Dedifferentiated amniotic fluid mesenchymal stem cell (primary cell): ENCODE measurements at regions not wholly inside any gene's neighbourhood (a gene's known extent, or its start where the extent isn't known, plus 50 kb on each side); places are given as distances from the start of the nearest gene placed in this dataset.

Experiments
- DNase-seq: peaks from one replicate; pipeline ENCODE4 v3.0.0-alpha.2; 2016; ENCODE audit errors: extremely low spot score

DNA sequence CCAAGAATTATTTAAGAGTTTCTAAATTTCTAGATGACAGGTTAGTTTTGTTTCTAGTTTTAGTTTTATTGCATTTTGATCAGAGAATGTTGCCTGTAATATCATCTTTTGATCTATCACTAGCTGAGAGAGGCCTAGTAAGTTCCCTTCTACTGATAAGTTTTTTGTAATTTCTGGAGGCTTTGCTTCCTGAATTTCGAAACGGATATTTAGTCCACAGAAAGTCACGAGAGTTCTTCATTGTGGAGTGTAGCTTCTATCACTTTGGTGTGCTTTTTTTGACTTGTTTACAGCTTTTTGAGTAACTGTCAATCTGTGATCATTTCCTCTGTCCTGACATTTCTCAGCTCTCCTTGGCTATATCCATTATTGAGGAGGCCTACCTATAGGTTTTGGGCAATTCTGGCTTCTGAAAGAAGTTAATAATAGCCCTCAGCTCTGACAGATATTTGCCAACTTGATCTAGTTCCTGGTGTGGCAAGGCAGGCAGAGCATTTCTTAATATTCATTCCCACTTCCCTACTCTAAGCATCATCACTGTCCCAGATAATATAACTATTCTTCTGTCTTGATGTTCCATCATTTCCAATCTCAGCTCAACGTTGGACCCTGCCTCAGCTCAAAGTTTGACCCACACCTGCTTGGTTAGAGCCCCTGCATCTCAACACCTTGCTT is 171.3 kb downstream of the BLID start:
- DNase-seq: no peak

- DNase-seq: no peak
Measured at GRCh38 chr11:121938076-121938475, 177.9 kb downstream of the BLID start.

GRCh38 chr11:121936781-121937447 is 179.1 kb downstream of the BLID start:
- no peak for DNase-seq

DNA sequence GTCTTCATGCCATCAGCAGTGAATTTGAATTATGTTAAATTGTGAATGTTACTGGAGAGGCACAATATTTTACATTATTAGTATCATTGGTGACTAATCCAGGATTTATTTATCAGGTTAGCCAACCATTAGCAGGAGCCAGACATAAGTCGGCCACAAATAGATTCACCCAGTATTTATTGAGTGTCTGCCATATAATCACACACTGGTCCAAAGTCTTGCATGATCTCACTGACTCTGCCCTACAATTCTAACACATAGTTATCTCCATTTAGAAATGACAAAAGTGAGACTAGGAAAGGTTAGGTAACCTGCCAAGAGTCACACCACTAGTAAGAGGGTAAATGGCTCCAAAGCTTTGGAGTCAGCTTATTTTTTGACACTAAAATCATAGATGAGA is 179.6 kb downstream of the BLID start:
- DNase-seq: no peak

GRCh38 chr11:121933694-121934093 is 182.3 kb downstream of the BLID start:
- no peak for DNase-seq

DNA sequence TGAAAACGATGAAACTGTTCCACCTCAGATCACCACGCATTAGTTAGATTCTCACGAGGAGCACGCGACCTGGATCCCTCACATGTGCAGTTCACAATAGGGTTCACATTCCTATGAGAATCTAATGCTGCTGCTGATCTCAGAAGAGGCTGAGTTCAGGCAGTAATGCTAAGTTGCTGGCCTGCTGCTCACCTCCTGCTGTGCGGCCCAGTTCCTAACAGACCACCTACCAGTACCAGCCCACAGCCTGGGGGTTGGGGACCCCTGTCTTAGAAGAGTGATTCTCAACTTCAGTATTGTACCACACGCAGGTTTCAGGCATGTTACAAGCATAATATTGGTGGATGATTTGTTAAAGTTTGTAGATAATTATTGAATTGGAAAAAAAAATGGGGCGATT is 182.7 kb downstream of the BLID start:
- DNase-seq: no peak

- DNase-seq: no peak
Measured at GRCh38 chr11:121932646-121933185, 183.3 kb downstream of the BLID start.

GRCh38 chr11:121931748-121932352 is 184.2 kb downstream of the BLID start:
- DNase-seq: no peak

DNA sequence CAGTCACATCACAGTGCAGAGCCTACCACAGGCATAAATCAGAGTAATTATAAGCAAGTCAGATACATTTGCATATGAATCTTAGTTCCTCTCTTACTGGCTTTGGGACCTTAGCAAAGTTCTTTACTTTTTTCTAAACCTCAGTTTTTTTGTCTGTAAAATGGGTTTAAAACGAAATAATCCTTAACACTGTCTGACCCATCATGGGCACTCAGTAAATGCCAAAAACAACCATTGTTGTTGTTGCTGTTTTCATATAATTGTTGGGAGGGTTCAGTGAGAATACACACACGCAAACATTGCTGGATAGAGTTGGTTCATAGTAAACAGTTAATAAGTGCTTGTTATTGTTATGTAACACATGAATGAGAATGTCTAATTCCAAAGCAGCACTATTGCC is 184.9 kb downstream of the BLID start:
- no peak for DNase-seq

GRCh38 chr11:121930004-121930965 is 185.7 kb downstream of the BLID start:
- peak; percentile 42 for DNase-seq

GRCh38 chr11:121929581-121929980 is 186.4 kb downstream of the BLID start:
- DNase-seq: peak; percentile 44

DNA sequence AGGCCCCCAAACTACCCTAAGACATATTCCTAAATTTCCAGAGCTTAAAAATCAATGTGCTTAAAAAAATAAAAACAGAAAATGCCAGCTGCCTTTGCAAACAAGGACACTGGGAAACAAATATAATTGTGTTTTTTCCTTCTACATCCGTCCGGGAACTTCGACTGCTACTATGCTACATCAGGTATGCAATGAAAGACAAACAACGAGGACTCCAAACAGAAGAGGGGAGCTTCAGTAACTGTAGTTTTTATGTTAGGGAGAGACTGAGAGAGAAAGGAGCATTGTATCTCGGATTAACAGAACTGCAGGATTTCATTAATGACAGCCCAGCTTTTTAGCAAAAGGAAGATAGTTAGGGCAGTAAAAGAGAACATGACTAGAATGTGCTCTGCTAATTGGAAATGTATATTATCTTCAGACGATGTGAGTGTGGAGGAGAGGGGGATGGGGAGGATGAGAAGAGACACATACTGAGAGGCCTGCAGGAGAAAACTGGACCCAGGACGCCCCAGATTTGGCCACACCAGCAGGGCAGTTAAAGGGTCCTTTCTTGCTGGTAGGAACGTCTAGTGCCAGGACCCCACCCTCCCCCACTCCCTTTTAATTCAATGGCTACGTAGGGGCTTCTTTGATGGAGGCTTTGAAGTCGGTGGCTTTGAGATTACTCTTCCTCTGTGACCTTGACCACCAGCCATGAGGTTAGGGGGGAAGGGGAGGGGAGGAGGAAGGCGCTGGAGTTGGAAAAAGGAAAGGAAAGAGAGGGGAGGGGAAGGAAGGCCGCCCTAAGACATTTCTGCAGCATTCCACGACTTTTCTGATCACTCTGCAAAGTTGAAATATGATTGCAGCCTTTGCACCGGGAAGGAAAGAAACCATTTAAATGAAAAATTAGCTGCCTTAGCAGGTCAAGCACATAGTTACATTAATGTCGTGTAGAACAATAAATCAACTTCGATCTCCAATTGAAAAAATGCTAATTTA is 187.1 kb downstream of the BLID start:
- no peak for DNase-seq

DNA sequence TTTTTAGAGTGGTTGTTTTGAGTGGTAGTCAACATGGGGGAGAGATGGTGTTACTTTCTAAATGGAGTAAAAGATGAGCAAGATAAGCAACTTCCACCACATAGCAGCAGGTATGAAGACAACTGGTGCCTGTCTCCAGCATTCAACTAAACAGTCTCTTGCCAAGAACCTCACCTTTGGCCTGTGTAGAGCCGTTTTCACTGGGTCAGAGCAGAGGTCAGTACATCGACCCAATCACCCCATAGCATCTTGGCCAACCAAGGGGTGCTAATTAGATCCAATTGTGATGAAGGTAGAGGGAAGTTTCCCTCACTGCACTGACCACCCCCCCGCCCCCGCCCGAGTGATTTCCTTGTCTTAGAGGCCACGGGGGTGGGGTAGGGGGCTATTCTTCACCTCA is 188.2 kb downstream of the BLID start:
- no peak for DNase-seq

DNA sequence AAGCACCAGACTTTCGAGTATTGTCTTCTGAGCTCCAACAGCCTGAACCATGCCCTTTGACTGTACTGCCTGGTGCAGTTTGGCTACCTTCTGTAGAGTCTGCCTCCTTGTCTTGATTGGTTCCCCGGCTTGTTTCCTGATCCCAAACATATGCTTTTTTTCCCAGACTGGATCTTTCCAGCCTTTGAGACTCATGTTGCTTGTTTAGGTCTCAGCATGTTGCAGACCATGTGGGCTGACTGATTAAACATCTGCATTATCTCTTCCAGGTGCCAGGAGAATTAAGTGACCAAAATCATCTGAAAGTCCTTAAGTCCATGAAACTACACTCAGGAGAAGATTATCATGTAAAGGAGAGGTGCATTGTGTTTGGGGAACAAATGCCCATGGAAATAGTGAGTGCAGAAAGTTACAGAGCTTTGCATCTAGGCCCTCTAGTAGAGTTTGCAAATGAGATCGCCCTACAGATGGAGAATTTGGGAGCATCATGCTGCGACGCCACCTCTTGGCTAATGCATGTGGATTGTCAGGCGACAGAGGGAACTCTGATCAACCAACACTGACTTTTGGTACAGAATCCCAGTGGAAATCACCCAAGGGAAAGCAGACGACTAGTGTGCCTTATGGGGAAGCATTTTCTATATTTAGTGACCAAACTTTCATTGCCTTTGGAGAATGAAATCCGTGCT is 188.8 kb downstream of the BLID start:
- DNase-seq: no peak

GRCh38 chr11:121924191-121924590 is 191.8 kb downstream of the BLID start:
- DNase-seq: no peak

DNA sequence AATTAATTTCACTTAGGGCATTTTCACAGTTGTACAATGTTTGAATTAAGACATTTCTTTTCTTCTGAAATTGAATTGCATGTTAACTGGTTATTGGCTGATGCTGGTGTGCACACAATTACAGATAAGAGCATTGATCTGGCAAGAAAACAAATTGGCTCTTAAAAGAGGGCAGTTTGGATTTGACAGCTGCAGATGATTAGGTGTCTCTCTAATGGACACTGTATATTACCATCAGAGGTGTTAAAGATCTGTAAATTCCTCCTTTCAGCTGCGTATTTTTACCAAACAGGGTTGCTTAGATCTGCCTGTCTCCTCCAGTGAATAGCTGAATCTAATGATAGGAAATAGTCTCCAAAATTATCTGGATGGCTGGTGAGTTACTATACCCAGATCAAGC is 198.5 kb downstream of the BLID start:
- no peak for DNase-seq

DNA sequence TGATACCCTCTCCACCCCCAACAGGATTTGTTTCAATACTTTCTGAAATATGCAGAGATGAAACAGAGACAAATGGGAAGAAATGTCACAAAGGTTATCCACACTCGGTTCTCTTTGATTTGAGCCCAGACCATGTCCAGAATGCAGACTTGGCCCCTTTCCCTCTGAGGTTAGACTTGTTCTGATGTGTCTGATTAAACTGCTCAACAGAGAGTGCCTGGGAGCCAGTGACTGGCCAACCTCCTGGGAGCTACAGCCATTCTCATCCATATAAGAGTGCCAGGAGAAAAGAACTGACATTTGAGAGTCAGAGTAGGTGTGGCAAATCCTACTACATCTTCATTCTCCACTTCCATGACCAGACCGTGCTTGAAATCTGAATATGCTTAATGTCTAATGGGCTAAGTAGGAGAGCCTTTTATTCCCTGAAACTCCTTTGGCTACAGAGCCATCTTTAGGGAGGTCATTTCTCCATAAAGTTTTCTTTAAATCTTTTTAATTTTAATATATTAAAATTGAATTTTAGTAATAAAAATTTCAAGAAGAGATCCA is 201.4 kb downstream of the BLID start:
- no peak for DNase-seq

- DNase-seq: no peak
Measured at GRCh38 chr11:121909596-121909995, 206.4 kb downstream of the BLID start.

- no peak for DNase-seq
Measured at GRCh38 chr11:121907379-121907778, 208.6 kb downstream of the BLID start.

DNA sequence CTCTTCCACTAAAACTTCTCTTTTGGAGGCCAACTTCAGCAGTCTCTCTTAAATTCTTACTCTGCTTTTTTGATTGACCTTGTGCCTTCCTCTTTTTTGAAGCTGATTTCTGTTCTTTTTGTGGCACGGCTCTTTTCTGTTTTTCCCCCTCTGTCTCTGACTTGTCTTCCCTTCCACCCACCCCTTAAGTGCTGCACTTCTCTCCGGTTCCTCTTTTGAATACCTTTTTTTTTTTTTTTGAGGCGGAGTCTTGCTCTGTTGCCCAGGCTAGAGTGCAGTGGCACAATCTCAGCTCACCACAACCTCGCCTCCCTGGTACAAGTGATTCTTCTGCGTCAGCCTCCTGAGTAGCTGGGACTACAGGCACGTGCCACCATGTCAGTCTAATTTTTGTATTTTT is 211.9 kb downstream of the BLID start:
- no peak for DNase-seq
